CD4-positive, alpha-beta T cell (primary cell): ENCODE measurements at regions not wholly inside any gene's neighbourhood (a gene's known extent, or its start where the extent isn't known, plus 50 kb on each side); places are given as distances from the start of the nearest gene placed in this dataset.

ENCODE experiments used
- ATAC-seq: fragments of 200-7000 bp; cut with Tn5 transposase; one replicate; pipeline ENCODE4 v1.10.0; 2022; ENCODE audit warnings: mild to moderate bottlenecking; ENCODE audit not compliant: poor library complexity
- CTCF ChIA-PET: fragments of 350-600 bp; sonication (Branson Sonifier 250); formaldehyde crosslinking; loops from one replicate; lab custom pipeline; 2021; ENCODE audit warnings: antibody characterized with exemption, inconsistent platforms; lab: Charles Lee
- POLR2A ChIA-PET: fragments of 350-600 bp; sonication (Branson Sonifier 250); formaldehyde crosslinking; loops from one replicate; lab custom pipeline; 2021; ENCODE audit warnings: antibody characterized with exemption, inconsistent platforms; lab: Charles Lee
- DNase-seq, 14 experiments: peaks; one replicate each; pipeline ENCODE4 v3.0.0-alpha.2; 2013 to 2020; ENCODE audit warnings: mixed read lengths in 2 of 14
- H3K27ac ChIP-seq, 2 donors: one replicate each; pipeline versions ENCODE4 v1.5.1 to v1.7.0; 2013; ENCODE audit warnings: low read length in 2 of 2, low read depth in 1 of 2, mild to moderate bottlenecking in 1 of 2
- H3K27me3 ChIP-seq, 2 experiments: 1 replicate in 1 of 2; 2 replicates in 1 of 2; pipeline versions ENCODE4 v1.6.1 to v1.7.0; 2013; ENCODE audit warnings: low read length in 2 of 2, control low read depth in 1 of 2, mild to moderate bottlenecking in 1 of 2, moderate library complexity in 1 of 2; ENCODE audit not compliant: insufficient read depth in 2 of 2, control insufficient read depth in 1 of 2
- H3K36me3 ChIP-seq: one replicate; pipeline ENCODE4 v1.6.1; 2013; ENCODE audit warnings: low read length, control low read depth; ENCODE audit not compliant: insufficient read depth
- H3K4me1 ChIP-seq: one replicate; pipeline ENCODE4 v1.6.1; 2013; ENCODE audit warnings: low read length, control low read depth; ENCODE audit not compliant: insufficient read depth
- H3K4me3 ChIP-seq: one replicate; pipeline ENCODE4 v1.5.1; 2013; ENCODE audit warnings: mild to moderate bottlenecking, low read length, moderate library complexity
- H3K9me3 ChIP-seq, 2 experiments: 1 replicate in 1 of 2; 2 replicates in 1 of 2; pipeline versions ENCODE4 v1.6.1 to v1.7.0; 2013; ENCODE audit warnings: low read length in 2 of 2, mild to moderate bottlenecking in 2 of 2, control low read depth in 1 of 2, moderate library complexity in 1 of 2; ENCODE audit not compliant: control insufficient read depth in 1 of 2, insufficient read depth in 1 of 2
- H3K27ac Mint-ChIP-seq: one replicate; pipeline ENCODE4 v1.8.0; 2020; ENCODE audit warnings: mixed read lengths
- H3K27me3 Mint-ChIP-seq: one replicate; pipeline ENCODE4 v1.8.0; 2021; ENCODE audit warnings: mixed read lengths
- H3K36me3 Mint-ChIP-seq: one replicate; pipeline ENCODE4 v1.8.0; 2021; ENCODE audit warnings: low read depth, mixed read lengths
- H3K4me1 Mint-ChIP-seq: one replicate; pipeline ENCODE4 v1.8.0; 2021; ENCODE audit warnings: low read depth, mixed read lengths
- H3K4me3 Mint-ChIP-seq: one replicate; pipeline ENCODE4 v1.8.0; 2020; ENCODE audit warnings: mild to moderate bottlenecking, mixed read lengths
- H3K9me3 Mint-ChIP-seq: one replicate; pipeline ENCODE4 v1.8.0; 2020; ENCODE audit warnings: mixed read lengths
- intact Hi-C, 2 experiments: fragments of 100-400 bp; cut with DNase I in 1 of 2; cut with micrococcal nuclease in 1 of 2; formaldehyde crosslinking; loops; one replicate each; pipeline versions ENCODE4 v1.15.1 to v1.9.0; 2023 to 2025; cut with DNase I, micrococcal nuclease
- TF ChIP-seq, protein P1 (sequence below): fragments of 200-600 bp; IDR thresholded peaks from one replicate; pipeline ENCODE4 v1.8.0; 2022; ENCODE audit warnings: antibody characterized with exemption, mild to moderate bottlenecking

DNA sequence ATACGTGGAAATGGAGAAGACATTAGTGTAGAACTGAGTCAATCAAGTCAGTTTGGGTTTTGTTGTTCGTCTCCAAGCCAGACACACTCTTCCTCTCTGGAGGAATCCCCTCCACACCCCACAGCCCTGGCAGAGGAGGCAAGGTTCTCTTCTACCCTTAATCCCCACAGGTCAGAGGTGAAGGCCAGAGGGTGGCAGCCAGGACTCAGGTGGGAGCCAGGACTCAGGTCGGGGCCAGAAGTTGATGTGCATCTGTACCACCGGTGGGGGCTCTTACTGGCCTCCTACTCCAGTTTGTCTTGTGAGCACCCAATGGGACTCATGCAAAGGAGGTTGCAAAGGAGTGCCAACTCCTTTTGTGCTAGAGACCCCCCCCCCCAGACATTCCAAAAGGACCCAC, 126.4 kb downstream of the TBXT start:
- Histone ChIP-seq H3K9me3 (no peaks in the 10 kb centered on the region), H3K36me3 (no peaks in the 10 kb centered on the region), H3K4me1 (no peaks in the 10 kb centered on the region), H3K4me3 (no peak overlapping the region), H3K27ac (no peak overlapping the region), H3K27me3 (peaks cover 0 to 2% of the 10 kb centered on the region in 2 experiments)
- Mint-ChIP-seq H3K27ac (no peak overlapping the region), H3K27me3 (peaks cover 7% of the 10 kb centered on the region), H3K4me1 (no peaks in the 10 kb centered on the region), H3K36me3 (no peaks in the 10 kb centered on the region), H3K4me3 (no peak overlapping the region), H3K9me3 (peaks cover 6% of the 10 kb centered on the region)
- ATAC-seq (no peak), DNase-seq (no peak)
- TF ChIP-seq, protein P1, sequence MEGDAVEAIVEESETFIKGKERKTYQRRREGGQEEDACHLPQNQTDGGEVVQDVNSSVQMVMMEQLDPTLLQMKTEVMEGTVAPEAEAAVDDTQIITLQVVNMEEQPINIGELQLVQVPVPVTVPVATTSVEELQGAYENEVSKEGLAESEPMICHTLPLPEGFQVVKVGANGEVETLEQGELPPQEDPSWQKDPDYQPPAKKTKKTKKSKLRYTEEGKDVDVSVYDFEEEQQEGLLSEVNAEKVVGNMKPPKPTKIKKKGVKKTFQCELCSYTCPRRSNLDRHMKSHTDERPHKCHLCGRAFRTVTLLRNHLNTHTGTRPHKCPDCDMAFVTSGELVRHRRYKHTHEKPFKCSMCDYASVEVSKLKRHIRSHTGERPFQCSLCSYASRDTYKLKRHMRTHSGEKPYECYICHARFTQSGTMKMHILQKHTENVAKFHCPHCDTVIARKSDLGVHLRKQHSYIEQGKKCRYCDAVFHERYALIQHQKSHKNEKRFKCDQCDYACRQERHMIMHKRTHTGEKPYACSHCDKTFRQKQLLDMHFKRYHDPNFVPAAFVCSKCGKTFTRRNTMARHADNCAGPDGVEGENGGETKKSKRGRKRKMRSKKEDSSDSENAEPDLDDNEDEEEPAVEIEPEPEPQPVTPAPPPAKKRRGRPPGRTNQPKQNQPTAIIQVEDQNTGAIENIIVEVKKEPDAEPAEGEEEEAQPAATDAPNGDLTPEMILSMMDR, result no peak
- ChIA-PET POLR2A (no interaction called here), CTCF (no interaction called here)
- intact Hi-C loops, result no loop called here

DNA sequence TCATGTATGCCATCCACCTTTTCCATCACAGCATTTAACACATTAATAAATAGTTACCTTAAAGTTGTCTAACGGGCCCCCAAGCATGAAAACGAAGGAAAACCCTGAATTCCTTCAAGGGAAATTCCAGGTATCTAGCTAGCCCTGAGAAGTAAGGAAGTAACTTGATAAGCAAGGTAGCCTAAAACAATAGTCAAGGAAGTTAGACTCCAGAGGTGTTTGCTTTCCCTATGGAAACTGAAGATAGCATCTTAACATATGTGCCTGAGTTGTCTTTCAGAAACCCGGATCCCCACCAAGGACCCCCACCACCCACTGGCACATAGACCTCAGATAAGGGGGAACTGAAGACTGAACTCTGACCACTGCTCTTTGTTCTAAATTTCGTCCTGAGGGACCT, 127.4 kb downstream of the TBXT start:
- Histone ChIP-seq H3K27me3 (peaks cover 0 to 2% of the 10 kb centered on the region in 2 experiments), H3K4me3 (no peak overlapping the region), H3K9me3 (no peaks in the 10 kb centered on the region), H3K36me3 (no peaks in the 10 kb centered on the region), H3K27ac (no peak overlapping the region), H3K4me1 (no peaks in the 10 kb centered on the region)
- Mint-ChIP-seq H3K9me3 (peaks cover 6% of the 10 kb centered on the region), H3K27ac (no peak overlapping the region), H3K4me3 (no peak overlapping the region), H3K36me3 (no peaks in the 10 kb centered on the region), H3K27me3 (peaks cover 7% of the 10 kb centered on the region), H3K4me1 (no peaks in the 10 kb centered on the region)
- POLR2A ChIA-PET, result no interaction called here
- ATAC-seq, result no peak
- DNase-seq, result no peak
- CTCF ChIA-PET, result no interaction called here
- intact Hi-C loops, result no loop called here
- TF ChIP-seq, protein P1, result no peak

DNA sequence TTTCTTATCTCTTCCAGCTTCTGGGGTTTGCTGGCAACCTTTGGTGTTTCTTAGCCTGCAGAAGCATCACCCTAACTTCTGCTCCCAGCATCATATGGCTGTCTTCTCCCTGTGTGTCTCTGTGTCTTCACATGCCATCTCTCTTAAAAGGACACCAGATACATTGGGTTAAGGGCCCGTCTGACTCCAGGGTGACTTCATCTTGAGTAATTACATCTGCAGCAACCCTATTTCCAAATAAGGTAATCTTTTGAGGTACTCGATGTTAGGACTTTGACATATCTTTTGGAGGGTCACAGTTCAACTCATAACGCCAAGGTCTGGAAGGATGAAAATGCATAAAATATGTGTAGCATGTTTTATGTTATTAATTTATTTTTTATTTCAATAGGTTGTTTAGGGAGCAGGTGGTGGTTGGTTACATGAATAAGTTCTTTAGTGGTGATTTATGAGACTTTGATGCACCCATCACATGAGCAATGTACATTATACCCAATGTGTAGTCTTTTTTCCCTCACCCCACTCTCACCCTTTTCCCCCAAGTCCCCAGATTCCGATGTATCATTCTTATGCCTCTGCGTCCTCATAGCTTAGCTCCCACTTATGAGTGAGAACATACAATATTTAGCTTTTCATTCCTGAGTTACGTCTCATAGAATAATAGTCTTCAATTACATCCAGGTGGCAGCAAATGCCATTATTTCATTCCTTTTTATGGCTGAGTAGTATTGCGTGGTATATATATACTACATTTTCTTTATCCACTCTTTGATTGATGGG, 131.1 kb downstream of the TBXT start:
- peaks cover 0 to 1% of the 10 kb centered on the region in 2 experiments for H3K27me3 ChIP-seq
- ChIA-PET POLR2A (no interaction called here), CTCF (no interaction called here)
- no peaks in the 10 kb centered on the region for H3K4me1 ChIP-seq
- DNase-seq (no peak), ATAC-seq (no peak)
- no peaks in the 10 kb centered on the region for H3K36me3 Mint-ChIP-seq
- no peak overlapping the region for H3K4me3 Mint-ChIP-seq
- H3K9me3 ChIP-seq, result peaks cover 0 to 6% of the 10 kb centered on the region in 2 experiments
- H3K27me3 Mint-ChIP-seq, result peaks cover under 1% of the 10 kb centered on the region
- intact Hi-C loops, result no loop called here
- no peak overlapping the region for H3K4me3 ChIP-seq
- H3K36me3 ChIP-seq, result no peaks in the 10 kb centered on the region
- no peaks in the 10 kb centered on the region for H3K4me1 Mint-ChIP-seq
- TF ChIP-seq, protein P1, result no peak
- no peak overlapping the region for H3K27ac Mint-ChIP-seq
- no peak overlapping the region for H3K27ac ChIP-seq
- peaks cover 6% of the 10 kb centered on the region for H3K9me3 Mint-ChIP-seq
